A172 (cell line): ENCODE measurements at regions not wholly inside any gene's neighbourhood (a gene's known extent, or its start where the extent isn't known, plus 50 kb on each side); places are given as distances from the start of the nearest gene placed in this dataset.
A peak's percentile ranks its signal among the peaks of the same experiment; 100 is the strongest.

Experiments
- DNase-seq: peaks from one replicate; pipeline ENCODE4 v3.0.0-alpha.2; 2015; ENCODE audit warnings: low spot score

- no peak for DNase-seq
These were observed 441.9 kb upstream of the THRB start for GRCh38 chr3:24936574-24936973.

GRCh38 chr3:24937228-24937627 lies 442.6 kb upstream of the THRB start:
- no peak for DNase-seq

DNA sequence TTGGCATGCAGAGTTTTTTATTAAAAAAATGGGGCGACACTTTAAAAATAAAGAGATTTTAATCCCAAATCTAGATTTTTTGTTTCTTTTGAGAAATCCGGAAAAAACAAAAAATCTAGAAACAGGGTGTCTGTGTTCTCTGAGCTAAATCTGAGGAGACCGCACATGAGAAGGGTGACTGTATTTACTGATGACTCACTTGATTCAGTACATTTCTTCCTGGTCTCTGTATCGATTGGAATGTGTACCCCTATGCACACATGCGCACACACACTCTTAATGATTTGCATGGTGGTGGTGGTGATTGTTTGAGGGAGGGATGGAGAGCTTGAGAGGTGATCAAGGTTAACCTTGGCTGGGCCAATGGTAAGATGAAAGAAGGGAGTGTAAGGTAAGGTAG lies 443.1 kb upstream of the THRB start:
- DNase-seq, result no peak

DNA sequence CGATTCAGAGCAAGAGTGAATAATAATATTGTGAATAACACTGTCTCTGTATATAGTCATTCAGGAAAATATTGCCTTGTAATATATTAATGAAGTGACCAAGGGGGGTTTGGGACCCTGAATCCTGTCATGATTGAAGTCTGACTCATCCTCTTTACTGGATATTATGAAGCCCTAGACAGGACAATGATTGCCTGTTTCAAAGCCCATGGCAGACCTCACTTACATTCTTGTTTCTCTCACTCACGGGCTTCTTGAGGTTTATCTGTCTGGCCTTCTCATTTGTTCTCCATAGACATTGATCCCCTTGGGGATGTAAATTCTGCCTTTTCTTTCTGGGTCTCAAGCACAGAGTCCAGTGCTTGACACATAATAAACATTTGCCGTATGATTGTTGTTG lies 449.3 kb upstream of the THRB start:
- no peak for DNase-seq

- DNase-seq, result no peak
These were observed 450.3 kb upstream of the THRB start for GRCh38 chr3:24944805-24945520.

DNA sequence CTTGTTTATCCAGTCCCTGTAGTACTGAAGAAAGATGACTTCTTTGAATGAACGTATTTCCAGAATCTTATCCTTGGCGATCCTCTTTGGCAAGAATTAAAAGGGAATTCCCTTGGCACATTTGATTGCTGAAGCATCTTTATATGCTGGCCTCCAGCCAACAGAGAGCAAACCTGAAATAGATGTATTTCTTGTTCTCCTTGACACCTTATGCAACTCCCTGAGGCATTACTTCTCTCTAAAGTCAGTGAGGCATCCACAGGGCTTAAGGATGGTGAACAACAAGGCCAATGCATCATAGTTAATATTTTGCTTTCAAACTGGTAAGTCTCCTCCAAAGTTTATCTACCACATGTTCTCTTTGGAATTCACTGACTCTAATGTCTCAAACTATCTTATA lies 450.9 kb upstream of the THRB start:
- DNase-seq, result no peak

DNA sequence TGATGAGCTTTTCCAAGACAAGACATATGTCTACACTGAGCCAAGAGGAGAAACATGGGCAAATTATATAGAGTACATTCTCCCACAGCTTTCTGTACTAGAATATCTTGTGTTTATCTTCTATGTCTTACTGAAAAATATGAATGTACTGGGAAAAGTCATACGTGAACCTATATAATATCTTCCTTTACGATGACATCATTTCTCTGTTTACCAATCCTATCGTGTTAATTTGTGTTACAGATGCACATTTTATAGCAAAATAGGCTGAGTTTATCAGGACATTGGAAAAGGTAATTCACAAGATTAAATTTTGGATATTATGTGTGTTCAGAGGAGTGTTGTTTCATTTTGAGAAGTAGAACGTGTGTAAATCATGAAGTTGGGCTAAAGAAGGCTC lies 452.5 kb upstream of the THRB start:
- DNase-seq, result no peak

GRCh38 chr3:24951180-24951579 lies 456.5 kb upstream of the THRB start:
- DNase-seq, result no peak

- DNase-seq, result no peak
These were observed 457.7 kb upstream of the THRB start for GRCh38 chr3:24952388-24952787.

DNA sequence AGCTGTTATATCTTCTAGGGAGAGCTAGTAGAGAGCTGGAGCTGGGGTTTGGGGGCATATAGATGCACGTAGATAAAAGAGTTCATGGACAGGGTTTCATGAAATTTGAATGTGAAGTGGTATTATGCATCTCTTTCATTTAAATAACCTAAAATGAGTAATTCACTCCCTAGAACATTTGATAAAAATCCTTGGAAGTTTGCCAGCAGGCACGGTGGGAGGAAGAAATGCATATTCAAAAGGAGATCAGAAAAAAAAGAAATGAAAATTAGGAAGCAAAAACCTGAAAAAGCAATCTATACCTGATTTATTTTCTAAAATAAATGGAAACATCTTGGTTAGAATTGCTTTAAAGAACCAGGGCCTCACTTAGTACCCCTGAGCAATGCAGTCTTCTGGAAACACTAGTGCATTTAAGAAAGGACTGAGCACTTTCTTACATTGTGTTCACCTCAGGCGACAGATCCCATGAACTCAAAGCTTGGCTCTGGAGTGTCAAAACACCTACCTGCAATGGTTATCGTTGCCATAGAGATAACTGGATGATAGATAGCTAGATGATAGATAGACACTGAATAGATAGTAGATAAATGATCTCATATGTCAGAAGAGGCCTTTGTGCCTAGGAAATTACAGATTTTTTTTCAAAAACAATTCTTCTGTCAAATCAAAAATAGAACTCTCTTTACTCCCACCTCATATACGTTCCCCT lies 458.6 kb upstream of the THRB start:
- no peak for DNase-seq

GRCh38 chr3:24956613-24957012 lies 462.0 kb upstream of the THRB start:
- no peak for DNase-seq

GRCh38 chr3:24958271-24958670 lies 463.6 kb upstream of the THRB start:
- DNase-seq, result no peak

DNA sequence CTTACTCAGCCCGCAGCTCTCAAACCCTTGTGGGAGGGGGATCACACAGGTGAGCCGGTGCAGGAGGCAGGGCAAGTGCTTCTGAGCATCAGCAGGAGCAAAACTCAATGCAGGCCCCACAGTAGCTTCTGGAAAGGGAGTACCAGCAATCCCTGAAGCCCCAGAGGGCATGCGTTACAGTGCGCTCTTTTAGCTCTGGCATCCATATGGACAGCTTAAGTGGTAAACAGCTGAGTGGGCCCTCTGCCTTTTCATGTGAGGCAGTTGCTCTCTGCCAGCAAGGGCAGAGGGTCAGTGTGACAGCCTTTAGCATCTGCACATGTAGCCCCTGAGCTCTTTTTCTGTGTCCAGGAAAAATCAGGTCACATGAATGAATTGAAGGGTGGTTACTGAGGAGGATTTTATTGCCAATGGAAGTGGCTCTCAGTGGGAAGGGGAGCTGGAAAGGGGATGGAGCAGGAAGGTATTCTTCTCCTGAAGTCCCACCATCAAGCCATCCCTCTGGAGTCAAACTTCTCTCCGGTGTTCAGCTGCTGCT lies 464.3 kb upstream of the THRB start:
- DNase-seq, result no peak

GRCh38 chr3:24963762-24964625 lies 464.1 kb upstream of the RARB start:
- peak; percentile 10 for DNase-seq

DNA sequence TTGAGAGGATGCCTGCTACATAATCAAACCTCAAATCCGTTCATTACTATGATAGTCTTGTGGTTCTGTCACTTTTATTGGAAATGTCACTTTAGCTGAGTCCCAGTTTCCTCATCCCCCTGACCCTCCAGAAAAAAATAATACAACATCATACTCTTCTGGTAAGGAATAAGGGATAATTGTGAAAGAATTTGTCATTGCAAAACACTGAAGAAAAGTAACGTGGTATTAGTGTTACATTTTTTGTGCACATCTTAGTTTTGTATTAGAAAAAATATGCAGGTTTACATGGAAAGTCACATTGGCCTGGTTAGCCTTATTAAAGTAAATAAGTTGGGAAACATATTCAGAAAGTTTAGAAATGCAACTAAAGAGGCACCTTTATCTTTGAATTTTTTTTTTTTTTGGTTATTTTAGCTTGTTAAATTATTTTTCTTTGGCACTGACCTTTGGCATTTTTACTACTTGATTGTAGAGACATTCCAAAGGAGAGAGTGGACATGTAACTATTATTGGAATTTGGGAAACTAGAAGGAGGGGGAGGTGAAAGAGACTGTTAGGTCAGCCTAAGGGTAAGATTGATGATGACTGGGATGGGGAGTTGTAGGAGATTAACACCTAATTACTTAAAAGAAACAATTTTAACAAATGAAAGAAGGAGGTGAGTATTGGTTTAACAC lies 462.2 kb upstream of the RARB start:
- no peak for DNase-seq

DNA sequence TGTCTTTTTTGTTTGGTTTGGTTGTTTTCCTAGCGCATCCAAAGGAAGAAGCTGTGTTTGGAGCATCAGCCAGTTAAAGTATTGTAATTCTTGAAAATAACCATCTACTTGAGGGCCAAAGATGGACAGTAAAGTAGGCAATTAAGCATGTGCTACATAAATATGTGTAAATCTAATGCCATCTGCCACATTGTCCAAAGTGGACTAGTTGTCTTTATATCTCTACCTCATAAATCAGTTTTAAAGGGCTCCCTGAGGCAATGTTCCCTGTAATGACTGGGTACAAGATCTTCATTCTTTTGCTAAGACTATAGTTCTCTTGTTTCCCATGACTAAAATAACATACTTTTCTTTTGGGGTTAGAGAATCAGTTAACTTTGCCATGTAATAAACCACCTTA lies 460.0 kb upstream of the RARB start:
- DNase-seq, result no peak

DNA sequence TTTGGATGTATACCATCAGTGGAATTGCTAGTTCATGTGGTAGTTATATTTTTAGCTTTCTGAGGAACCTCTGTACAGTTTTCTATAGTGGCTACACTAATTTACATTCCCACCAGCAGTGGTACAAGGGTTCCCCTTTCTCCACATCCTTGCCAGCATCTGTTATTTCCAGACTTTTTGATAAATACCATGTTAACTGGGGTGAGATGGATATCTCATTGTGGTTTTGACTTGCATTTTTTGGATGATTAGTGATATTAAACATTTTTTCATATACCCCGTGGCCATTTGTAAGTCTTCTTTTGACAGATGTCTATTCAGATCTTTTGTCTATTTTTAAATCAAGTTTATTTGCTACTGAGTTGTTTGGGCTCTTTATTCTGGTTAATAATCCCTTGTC lies 455.6 kb upstream of the RARB start:
- DNase-seq, result no peak

- no peak for DNase-seq
These were observed 446.8 kb upstream of the RARB start for GRCh38 chr3:24981309-24981708.

GRCh38 chr3:24981924-24982323 lies 446.1 kb upstream of the RARB start:
- no peak for DNase-seq

DNA sequence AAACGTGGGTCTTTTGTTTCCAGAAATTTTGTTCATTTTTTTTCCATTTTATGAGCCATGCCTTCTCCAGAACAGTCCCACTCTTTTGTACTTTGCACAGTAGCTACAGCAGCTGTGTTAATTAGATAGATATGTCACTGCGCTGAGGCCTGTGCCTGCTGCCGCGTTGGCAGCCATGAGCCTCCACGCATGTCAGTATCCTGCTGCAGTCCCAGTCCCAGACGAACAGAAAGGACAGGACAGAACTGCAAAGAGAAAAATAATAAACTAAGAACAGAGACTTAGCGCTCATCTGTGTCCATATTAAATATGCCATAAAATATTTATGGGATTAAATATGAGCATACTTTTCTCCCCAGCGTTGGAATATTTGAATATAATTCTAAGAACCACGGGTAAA lies 442.4 kb upstream of the RARB start:
- DNase-seq, result no peak

DNA sequence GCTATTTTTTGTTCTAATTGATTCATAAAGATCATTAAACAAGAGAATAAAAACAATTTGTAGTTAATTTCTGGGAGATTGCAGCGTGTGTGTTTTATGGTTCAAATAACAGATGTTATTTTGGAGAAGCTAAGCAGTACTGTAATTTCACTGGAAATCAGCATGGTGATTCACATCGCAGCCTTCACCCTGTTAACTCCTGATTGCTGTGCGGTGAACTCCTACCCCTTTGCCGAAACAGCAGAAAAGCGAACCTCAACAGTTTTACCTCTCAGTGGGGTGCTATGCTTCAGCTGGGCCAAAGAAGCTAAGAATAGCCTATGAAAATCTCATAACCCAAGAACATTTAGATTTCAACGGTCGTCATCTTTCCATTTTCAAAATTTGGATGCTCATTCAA lies 441.5 kb upstream of the RARB start:
- DNase-seq, result no peak

- DNase-seq, result no peak
These were observed 428.7 kb upstream of the RARB start for GRCh38 chr3:24999357-24999756.
